Thyroid gland (tissue), 4 donors: ENCODE measurements at regions not wholly inside any gene's neighbourhood (a gene's known extent, or its start where the extent isn't known, plus 50 kb on each side); places are given as distances from the start of the nearest gene placed in this dataset.

Source experiments
- DNase-seq, 2 donors: peaks; one replicate each; pipeline ENCODE4 v3.0.0-alpha.2; 2019
- H3K27ac ChIP-seq, 3 donors: fragments of 200-600 bp; sonication (generic); 1 replicate in 2 of 3; 2 replicates in 1 of 3; pipeline ENCODE4 v1.5.1; 2016 to 2019; ENCODE audit warnings: mild to moderate bottlenecking in 1 of 3, moderate library complexity in 1 of 3
- H3K27me3 ChIP-seq: fragments of 200-600 bp; sonication (generic); one replicate; pipeline ENCODE4 v1.5.1; 2019
- H3K36me3 ChIP-seq, 2 donors: fragments of 200-600 bp; sonication (generic); one replicate each; pipeline ENCODE4 v1.5.1; 2016 to 2019
- H3K4me1 ChIP-seq, 2 donors: fragments of 200-600 bp; sonication (generic); one replicate each; pipeline ENCODE4 v1.5.1; 2017 to 2019
- H3K4me3 ChIP-seq, 3 donors: fragments of 200-600 bp; sonication (generic); replicated peaks in 1 of 3; 1 replicate in 2 of 3; 2 replicates in 1 of 3; pipeline ENCODE4 v1.5.1; 2016; ENCODE audit warnings: mild to moderate bottlenecking in 1 of 3
- H3K9me3 ChIP-seq: fragments of 200-600 bp; sonication (generic); one replicate; pipeline ENCODE4 v1.5.1; 2017
- CTCF ChIP-seq, 6 experiments: fragments of 200-600 bp in 3 of 6; fragments of 450-650 bp in 3 of 6; sonication (generic) in 3 of 6; IDR thresholded peaks; one replicate each; pipeline ENCODE4 v1.5.1; 2016 to 2019; ENCODE audit warnings: antibody characterized with exemption in 6 of 6, mild to moderate bottlenecking in 2 of 6, inconsistent platforms in 1 of 6, moderate library complexity in 1 of 6
- POLR2A ChIP-seq, 2 donors: fragments of 450-650 bp; IDR thresholded peaks; one replicate each; pipeline ENCODE4 v1.6.1; 2017; ENCODE audit warnings: antibody characterized with exemption in 2 of 2, mild to moderate bottlenecking in 2 of 2, moderate library complexity in 1 of 2
- WGBS, 2 donors: methylation state at CpG; one replicate each; pipeline ENCODE4 v1.1.5; 2017; 5-methylcytosine and 5-hydroxymethylcytosine counted together
- intact Hi-C: fragments of 100-400 bp; cut with DNase I; formaldehyde crosslinking; loops from one replicate; pipeline ENCODE4 v1.15.1; 2023

GRCh38 chr10:123390332-123390731 is 236.1 kb downstream of the BUB3 start:
- H3K27me3 ChIP-seq = no peaks in the 10 kb centered on the region
- no peaks in the 10 kb centered on the region for H3K36me3 ChIP-seq
- no peaks in the 10 kb centered on the region for H3K4me1 ChIP-seq
- 79 to 91% methylated on average over 4 of the region's 4 CpGs for WGBS, 2 donors
- no peaks in the 10 kb centered on the region for H3K9me3 ChIP-seq
- no peak for DNase-seq
- H3K27ac ChIP-seq = no peak overlapping the region
- intact Hi-C loops = no loop called here
- TF ChIP-seq POLR2A (IDR thresholded peaks at IDR 0.05) = no peak
- no peak for TF ChIP-seq CTCF (IDR thresholded peaks at IDR 0.05)
- H3K4me3 ChIP-seq = no peak overlapping the region

GRCh38 chr10:123390874-123391273 is 236.7 kb downstream of the BUB3 start:
- Histone ChIP-seq H3K36me3 (no peaks in the 10 kb centered on the region), H3K4me3 (no peak overlapping the region), H3K4me1 (no peaks in the 10 kb centered on the region), H3K9me3 (no peaks in the 10 kb centered on the region), H3K27me3 (no peaks in the 10 kb centered on the region), H3K27ac (no peak overlapping the region)
- intact Hi-C loops = no loop called here
- WGBS, 2 donors = 72 to 78% methylated on average over 9 of the region's 9 CpGs
- no peak for TF ChIP-seq CTCF (IDR thresholded peaks at IDR 0.05)
- no peak for TF ChIP-seq POLR2A (IDR thresholded peaks at IDR 0.05)
- DNase-seq = no peak

GRCh38 chr10:123391275-123392028 is 237.2 kb downstream of the BUB3 start:
- Histone ChIP-seq H3K27ac (no peak overlapping the region), H3K4me1 (no peaks in the 10 kb centered on the region), H3K36me3 (no peaks in the 10 kb centered on the region), H3K9me3 (no peaks in the 10 kb centered on the region), H3K4me3 (no peak overlapping the region), H3K27me3 (no peaks in the 10 kb centered on the region)
- 66 to 71% methylated on average over 15 of the region's 15 CpGs for WGBS, 2 donors
- no peak for TF ChIP-seq CTCF (IDR thresholded peaks at IDR 0.05)
- TF ChIP-seq POLR2A (IDR thresholded peaks at IDR 0.05) = no peak
- DNase-seq = no peak
- intact Hi-C loops = no loop called here

- 73 to 77% methylated on average over 6 of the region's 6 CpGs for WGBS, 2 donors
- TF ChIP-seq POLR2A (IDR thresholded peaks at IDR 0.05) (no peak), CTCF (IDR thresholded peaks at IDR 0.05) (no peak)
- no peaks in the 10 kb centered on the region for H3K36me3 ChIP-seq
- no peaks in the 10 kb centered on the region for H3K9me3 ChIP-seq
- no peak overlapping the region for H3K27ac ChIP-seq
- no peak overlapping the region for H3K4me3 ChIP-seq
- intact Hi-C loops = no loop called here
- no peak for DNase-seq
- H3K27me3 ChIP-seq = no peaks in the 10 kb centered on the region
- H3K4me1 ChIP-seq = peaks cover 2 to 4% of the 10 kb centered on the region in 2 donors
These were observed 238.2 kb downstream of the BUB3 start for GRCh38 chr10:123392182-123392963.

- TF ChIP-seq CTCF (IDR thresholded peaks at IDR 0.05) = no peak
- TF ChIP-seq POLR2A (IDR thresholded peaks at IDR 0.05) = no peak
- peaks cover 10 to 12% of the 10 kb centered on the region in 2 donors for H3K4me1 ChIP-seq
- intact Hi-C loops = no loop called here
- 98 to 100% methylated on average over 3 of the region's 3 CpGs for WGBS, 2 donors
- H3K27me3 ChIP-seq = no peaks in the 10 kb centered on the region
- DNase-seq = no peak
- H3K36me3 ChIP-seq = no peaks in the 10 kb centered on the region
- no peaks in the 10 kb centered on the region for H3K9me3 ChIP-seq
- H3K4me3 ChIP-seq = no peak overlapping the region
- H3K27ac ChIP-seq = no peak overlapping the region
These were observed 239.0 kb downstream of the BUB3 start for GRCh38 chr10:123393170-123393569.
